NCI-H1417 (cell line): ENCODE measurements at regions not wholly inside any gene's neighbourhood (a gene's known extent, or its start where the extent isn't known, plus 50 kb on each side); places are given as distances from the start of the nearest gene placed in this dataset.
"Not testable (repeated sequence)": the region's sequence is repeated elsewhere in the genome, so short reads cannot be mapped to it uniquely, and the experiment has no call there.

Experiments
- DNase-seq, 3 experiments: peaks; one replicate each; lab custom pipeline; 2025; lab: John Stamatoyannopoulos, UW

GRCh38 chr14:28323366-28323765 is 443.2 kb upstream of the FOXG1 start:
- peak in 2 of 3 experiments; percentile 59 to 91 for DNase-seq

DNA sequence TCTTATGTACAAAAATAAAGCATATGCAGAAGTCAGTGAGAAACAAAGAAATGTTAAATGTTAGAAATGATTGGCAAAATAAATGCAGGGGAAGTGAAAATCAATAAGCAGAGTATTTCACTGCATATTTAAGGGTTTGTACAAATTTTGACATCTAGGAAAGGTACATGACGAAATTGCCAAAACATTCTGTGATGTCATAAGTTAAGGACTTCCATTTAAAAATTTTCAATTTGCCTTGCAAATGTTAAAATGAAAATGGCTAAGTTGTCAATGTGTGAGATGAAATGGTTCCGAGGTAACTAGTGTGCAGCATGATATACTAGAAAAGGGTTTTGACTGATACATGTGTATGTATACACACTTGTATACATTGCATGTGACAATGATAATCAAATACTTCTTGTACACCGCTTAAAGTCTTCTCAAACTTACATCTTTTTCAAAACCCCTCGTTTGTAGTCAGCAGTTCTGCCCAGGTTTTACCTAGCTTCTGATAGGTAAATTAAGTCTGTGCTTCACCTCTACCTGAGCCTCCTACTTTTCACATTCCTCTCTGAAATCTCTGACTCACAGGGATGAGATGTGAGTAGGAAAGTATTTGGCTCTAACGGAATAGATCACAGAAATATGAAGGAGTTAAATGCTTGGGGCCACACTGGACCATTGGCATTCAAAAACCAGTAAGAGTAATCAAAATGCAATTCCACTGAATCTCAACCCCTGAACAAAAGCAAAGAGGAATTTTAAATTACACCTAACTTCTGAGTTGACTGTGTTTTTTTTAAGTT is 442.4 kb upstream of the FOXG1 start:
- DNase-seq, result no peak

- peak in 2 of 3 experiments; percentile 40 to 86 for DNase-seq
Observed at GRCh38 chr14:28340816-28341215, 425.8 kb upstream of the FOXG1 start.

DNA sequence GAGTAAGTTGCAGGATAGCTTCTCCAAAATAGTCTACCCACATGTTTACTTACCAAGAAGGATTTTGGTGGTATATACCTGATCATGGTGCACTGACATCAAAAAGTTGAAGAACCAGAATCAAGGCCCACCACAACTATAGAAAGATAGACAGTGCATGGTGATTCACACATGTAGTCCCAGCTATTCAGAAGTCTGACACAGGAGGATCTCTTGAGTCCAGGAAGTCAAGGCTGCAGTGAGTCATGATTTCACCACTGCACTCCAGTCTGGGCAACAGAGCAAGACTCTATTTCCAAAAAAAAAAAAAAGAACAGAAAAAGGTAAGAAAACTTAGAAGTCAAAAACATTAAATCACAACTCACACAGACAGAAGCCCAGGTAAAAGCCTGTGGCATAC is 422.2 kb upstream of the FOXG1 start:
- no peak for DNase-seq

- DNase-seq, result no peak
Observed at GRCh38 chr14:28348797-28349196, 417.8 kb upstream of the FOXG1 start.

- no peak for DNase-seq
Observed at GRCh38 chr14:28356819-28357218, 409.8 kb upstream of the FOXG1 start.

DNA sequence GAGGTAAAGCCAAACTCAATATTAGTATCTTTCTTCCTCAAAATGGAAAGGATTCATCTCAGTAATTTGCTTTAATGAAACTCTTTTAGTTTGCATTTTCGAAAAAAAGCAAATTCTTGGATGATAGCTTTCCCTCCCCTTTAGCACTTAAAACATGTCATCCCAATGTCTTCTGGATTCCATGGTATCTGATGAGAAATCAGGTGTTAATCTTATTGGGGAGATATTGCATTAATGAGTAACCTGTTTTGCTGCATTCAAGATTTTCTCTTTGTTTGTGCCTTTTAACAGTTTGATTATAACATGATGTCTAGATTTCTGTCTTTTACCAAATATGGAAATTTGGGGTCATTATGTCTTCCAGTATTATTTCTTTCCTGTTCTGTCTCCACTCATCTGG is 405.1 kb upstream of the FOXG1 start:
- no peak for DNase-seq

- no peak for DNase-seq
Observed at GRCh38 chr14:28365510-28365909, 401.1 kb upstream of the FOXG1 start.

DNA sequence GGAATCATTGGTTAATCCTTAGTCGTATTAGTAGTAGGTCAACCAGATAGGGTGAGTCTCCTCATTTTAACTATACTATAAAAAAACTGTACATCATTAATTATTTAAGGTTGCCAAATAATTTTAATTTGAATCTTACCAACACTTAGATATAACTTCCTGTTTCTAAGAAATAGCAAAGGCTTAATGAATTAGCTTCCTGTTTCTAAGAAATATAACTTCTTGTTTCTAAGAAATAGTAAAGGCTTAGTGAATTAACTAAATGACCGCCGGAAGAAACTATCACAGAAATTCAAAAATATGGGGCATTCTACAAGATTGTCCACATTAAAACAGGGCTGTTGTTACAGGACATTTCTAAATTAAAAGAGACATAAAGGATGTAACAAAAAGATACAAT is 392.9 kb upstream of the FOXG1 start:
- DNase-seq, result no peak

DNA sequence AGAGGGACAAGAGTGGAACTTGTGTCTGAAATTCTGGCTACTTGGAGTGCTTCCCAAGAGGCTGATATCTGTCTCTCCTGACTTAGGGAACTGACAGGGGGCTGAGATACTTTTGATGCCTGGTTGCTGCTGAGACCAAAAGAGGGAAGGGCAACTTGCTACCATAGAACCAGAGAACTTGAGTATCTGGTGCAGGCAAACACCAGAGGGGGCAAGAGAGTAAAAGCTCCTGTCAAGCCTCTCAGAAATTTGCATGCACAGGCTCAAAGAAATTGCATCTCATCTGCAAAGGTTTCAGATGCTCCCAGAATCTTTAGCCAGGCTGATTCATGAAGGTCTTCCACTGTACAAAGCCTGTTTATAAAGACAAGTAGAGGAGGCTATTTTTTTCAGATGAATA is 391.3 kb upstream of the FOXG1 start:
- peak in 2 of 3 experiments; percentile 6 to 30 for DNase-seq

- DNase-seq, result peak in 1 of 3 experiments; percentile 42
Observed at GRCh38 chr14:28381656-28382055, 384.9 kb upstream of the FOXG1 start.

DNA sequence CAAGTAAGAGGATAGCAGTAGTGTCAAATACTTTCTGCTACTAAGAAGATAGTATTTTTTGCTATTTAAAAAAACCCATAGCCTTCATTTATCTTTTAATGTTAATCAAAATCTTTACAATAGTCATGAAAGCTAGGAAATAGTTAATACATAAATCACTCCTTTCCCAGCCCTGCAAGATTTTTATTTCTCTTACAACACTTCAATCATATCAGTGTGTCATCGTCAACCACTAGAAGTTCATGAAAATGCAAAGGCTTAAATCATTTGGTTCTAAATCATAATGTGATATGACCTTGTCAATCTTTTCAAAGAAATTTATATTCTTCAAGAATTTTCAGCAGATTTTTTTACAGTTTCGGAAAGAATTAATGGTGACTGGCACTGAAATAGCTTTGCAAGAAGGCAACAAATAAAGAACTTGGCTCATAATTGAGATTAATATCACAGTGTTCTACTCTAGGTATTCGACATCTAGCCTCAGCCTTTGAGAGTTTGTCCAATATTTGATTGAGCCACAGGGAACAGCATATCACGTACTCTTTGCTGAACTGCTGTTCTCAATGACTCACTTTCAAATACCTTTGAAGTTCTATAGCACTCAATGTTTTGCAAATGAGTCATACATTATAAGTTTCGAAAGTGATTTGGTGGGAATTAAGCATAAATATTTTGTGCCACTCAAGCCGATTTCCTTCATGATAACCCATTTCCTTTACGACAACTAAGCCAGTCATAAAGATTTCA is 384.0 kb upstream of the FOXG1 start:
- DNase-seq, result no peak

- no peak for DNase-seq
Observed at GRCh38 chr14:28398506-28398905, 368.1 kb upstream of the FOXG1 start.

GRCh38 chr14:28401705-28402104 is 364.9 kb upstream of the FOXG1 start:
- DNase-seq, result not testable (repeated sequence)

GRCh38 chr14:28406196-28406595 is 360.4 kb upstream of the FOXG1 start:
- DNase-seq, result no peak

DNA sequence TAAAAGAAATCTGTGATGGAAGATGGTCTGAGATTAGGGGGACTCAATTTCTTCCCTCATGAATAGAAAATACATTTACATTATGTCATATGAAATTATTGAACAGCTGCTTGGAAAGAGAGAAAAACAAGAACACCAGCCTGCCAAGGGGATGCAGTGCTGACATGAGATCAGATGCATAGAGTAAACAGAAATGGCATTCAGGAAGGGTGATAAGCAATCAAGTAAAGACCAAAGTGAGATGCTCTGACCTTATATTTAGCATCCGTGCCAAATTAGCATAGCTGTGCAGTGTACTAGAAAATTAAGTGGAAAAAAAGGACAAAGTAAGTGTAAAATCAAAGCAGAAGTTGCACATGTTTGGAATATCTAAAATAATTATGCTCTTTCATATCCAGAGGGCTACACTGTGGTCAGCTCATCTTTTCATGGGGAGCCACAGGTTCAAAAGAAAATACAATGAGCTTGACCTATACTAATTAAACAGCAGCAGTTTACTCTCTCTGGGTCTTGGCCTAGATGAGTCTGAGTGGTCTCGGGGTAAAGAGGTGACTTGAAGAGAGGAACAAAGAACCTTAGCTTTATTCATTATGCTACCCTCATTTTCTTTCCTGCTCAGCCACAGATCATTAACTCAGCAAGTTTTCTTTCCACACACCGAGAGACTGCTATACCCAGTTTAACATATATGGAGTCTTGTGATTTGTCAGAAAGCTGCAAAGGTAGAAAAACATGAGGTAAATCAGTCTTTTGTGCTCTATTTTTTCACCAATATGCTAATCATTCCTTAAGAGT is 359.4 kb upstream of the FOXG1 start:
- DNase-seq, result peak in 1 of 3 experiments; percentile 41

DNA sequence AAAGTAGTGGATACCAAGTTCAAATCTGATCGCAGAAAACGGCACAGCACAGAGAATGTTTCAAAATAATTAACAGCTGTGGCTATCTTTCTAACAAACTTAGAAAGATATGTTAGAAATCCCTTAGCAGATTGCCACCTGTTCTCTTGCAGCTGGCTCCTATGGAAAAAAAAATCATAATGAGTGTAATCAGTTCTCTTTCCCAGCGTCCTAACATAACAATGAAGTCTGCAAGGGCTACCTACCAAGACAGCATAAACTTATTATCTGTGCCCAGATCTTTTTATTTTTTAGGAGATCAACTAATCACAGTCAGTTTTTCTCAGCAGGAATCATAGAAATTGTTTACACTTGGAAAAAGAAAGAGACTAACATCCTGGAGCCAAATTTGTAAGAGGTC is 358.6 kb upstream of the FOXG1 start:
- peak in 1 of 3 experiments; percentile 41 for DNase-seq

DNA sequence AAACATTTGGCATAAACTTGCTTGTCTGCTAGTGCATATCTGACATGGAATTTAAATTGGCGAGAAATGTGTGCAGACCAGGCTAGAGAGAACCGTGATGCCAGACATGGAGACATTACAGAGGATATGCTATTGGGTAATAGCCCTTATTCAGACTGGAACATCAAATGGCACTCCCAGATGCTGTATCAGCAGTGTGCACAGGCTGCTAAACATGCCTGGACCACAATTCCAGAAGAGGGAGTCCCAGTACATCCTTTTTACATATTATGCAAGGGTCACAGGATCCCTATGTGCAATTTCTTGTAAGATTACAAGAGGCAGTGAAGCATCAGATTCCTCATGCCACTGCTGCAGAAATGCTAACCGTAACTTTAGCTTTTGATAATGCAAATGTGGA is 354.5 kb upstream of the FOXG1 start:
- no peak for DNase-seq

- DNase-seq, result no peak
Observed at GRCh38 chr14:28426960-28427359, 339.6 kb upstream of the FOXG1 start.

DNA sequence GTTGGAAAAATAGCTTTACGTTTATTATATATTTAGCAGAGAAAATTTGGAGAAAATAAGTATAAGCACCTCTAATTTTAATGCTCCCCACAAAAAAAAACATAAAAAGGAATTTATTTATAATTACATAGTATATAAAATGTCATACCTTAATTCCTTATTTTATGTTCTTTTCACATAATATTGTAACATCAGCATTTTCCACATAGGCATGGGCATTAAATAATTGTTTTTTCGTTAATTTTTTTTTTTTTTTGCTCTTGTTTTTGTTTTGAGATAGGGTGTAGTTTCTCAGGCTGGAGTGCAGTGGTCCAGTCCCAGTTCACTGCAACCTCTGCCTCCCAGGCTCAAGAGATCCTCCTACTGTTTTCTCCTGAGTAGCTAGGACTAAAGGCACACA is 329.8 kb upstream of the FOXG1 start:
- DNase-seq, result no peak

GRCh38 chr14:28461389-28461788 is 305.2 kb upstream of the FOXG1 start:
- DNase-seq, result no peak

GRCh38 chr14:28467611-28468010 is 299.0 kb upstream of the FOXG1 start:
- peak in 2 of 3 experiments; percentile 16 to 21 for DNase-seq
